T-cell (primary cell): ENCODE measurements at regions not wholly inside any gene's neighbourhood (a gene's known extent, or its start where the extent isn't known, plus 50 kb on each side); places are given as distances from the start of the nearest gene placed in this dataset.
"Not testable (repeated sequence)": the region's sequence is repeated elsewhere in the genome, so short reads cannot be mapped to it uniquely, and the experiment has no call there.

Experiments used
- ATAC-seq, 4 experiments: fragments of 200-7000 bp in 3 of 4; fragments of 150-1000 bp in 1 of 4; cut with Tn5 transposase; replicated peaks in 1 of 4; 1 replicate in 3 of 4; 2 replicates in 1 of 4; pipeline ENCODE4 v1.10.0; 2021; ENCODE audit warnings: moderate library complexity in 3 of 4, mild to moderate bottlenecking in 2 of 4, moderate number of reproducible peaks in 1 of 4
- CTCF ChIA-PET, 2 donors: fragments of 300-600 bp; sonication (Branson Sonifier 250); formaldehyde crosslinking; loops; one replicate each; lab custom pipeline; 2022; ENCODE audit warnings: antibody characterized with exemption in 2 of 2; lab: Charles Lee
- POLR2A ChIA-PET, 2 donors: fragments of 300-600 bp; sonication (Branson Sonifier 250); formaldehyde crosslinking; loops; one replicate each; lab custom pipeline; 2022; ENCODE audit warnings: antibody characterized with exemption in 2 of 2; lab: Charles Lee
- DNase-seq, 35 experiments: peaks; one replicate each; pipeline versions ENCODE4 v3.0.0 to v3.0.0-alpha.2; 2013 to 2023
- H3K27ac ChIP-seq: one replicate; pipeline ENCODE4 v1.5.1; 2013; ENCODE audit warnings: low read length
- H3K27me3 ChIP-seq, 2 experiments: replicated peaks in 1 of 2; 1 replicate in 1 of 2; 2 replicates in 1 of 2; pipeline versions ENCODE4 v1.6.1 to v1.7.0; 2013; ENCODE audit warnings: low read length in 1 of 2, mixed read lengths in 1 of 2; ENCODE audit not compliant: control insufficient read depth in 2 of 2, insufficient read depth in 2 of 2; ENCODE audit errors: extremely low read depth in 1 of 2
- H3K36me3 ChIP-seq, 2 donors: 1 replicate in 1 of 2; 2 replicates in 1 of 2; pipeline versions ENCODE4 v1.6.1 to v1.7.0; 2013; ENCODE audit warnings: low read length in 1 of 2; ENCODE audit not compliant: control insufficient read depth in 2 of 2, insufficient read depth in 1 of 2; ENCODE audit errors: extremely low read depth in 1 of 2
- H3K4me1 ChIP-seq, 2 experiments: 1 replicate in 1 of 2; 2 replicates in 1 of 2; pipeline versions ENCODE4 v1.6.1 to v1.7.0; 2013; ENCODE audit warnings: low read length in 2 of 2, mixed read lengths in 1 of 2; ENCODE audit not compliant: insufficient read depth in 2 of 2, control insufficient read depth in 1 of 2; ENCODE audit errors: extremely low read depth in 1 of 2
- H3K4me3 ChIP-seq, 2 donors: 1 replicate in 1 of 2; 2 replicates in 1 of 2; pipeline versions ENCODE4 v1.5.1 to v1.7.0; 2013; ENCODE audit warnings: mild to moderate bottlenecking in 2 of 2, low read length in 1 of 2, moderate library complexity in 1 of 2; ENCODE audit not compliant: control insufficient read depth in 1 of 2; ENCODE audit errors: extremely low read depth in 1 of 2
- H3K9me3 ChIP-seq: 2 replicates; pipeline ENCODE4 v1.7.0; 2013
- H3K27ac Mint-ChIP-seq, 2 donors: one replicate each; pipeline ENCODE4 v1.8.0; 2020 to 2021; ENCODE audit warnings: mild to moderate bottlenecking in 2 of 2, mixed read lengths in 2 of 2
- H3K27me3 Mint-ChIP-seq, 2 donors: one replicate each; pipeline ENCODE4 v1.8.0; 2021 to 2022; ENCODE audit warnings: mixed read lengths in 2 of 2
- H3K36me3 Mint-ChIP-seq: one replicate; pipeline ENCODE4 v1.8.0; 2021; ENCODE audit warnings: mixed read lengths
- H3K4me1 Mint-ChIP-seq, 3 donors: one replicate each; pipeline ENCODE4 v1.8.0; 2020 to 2022; ENCODE audit warnings: mixed read lengths in 3 of 3, mild to moderate bottlenecking in 1 of 3
- H3K4me3 Mint-ChIP-seq, 3 donors: one replicate each; pipeline ENCODE4 v1.8.0; 2020 to 2022; ENCODE audit warnings: mild to moderate bottlenecking in 3 of 3, mixed read lengths in 3 of 3, moderate library complexity in 3 of 3
- H3K9me3 Mint-ChIP-seq, 3 donors: one replicate each; pipeline ENCODE4 v1.8.0; 2020 to 2022; ENCODE audit warnings: mixed read lengths in 3 of 3
- whole genome bisulfite sequencing: methylation state at CpG from one replicate; pipeline ENCODE4 v1.1.5; 2013; ENCODE audit warnings: missing lambda C conversion rate; ENCODE audit not compliant: insufficient coverage; 5-methylcytosine and 5-hydroxymethylcytosine counted together

GRCh38 chr11:105357764-105358163 is 218.2 kb upstream of the CARD18 start:
- Histone ChIP-seq H3K4me1 (no peaks in the 10 kb centered on the region), H3K36me3 (no peaks in the 10 kb centered on the region), H3K27ac (no peak overlapping the region), H3K9me3 (no peaks in the 10 kb centered on the region), H3K27me3 (no peaks in the 10 kb centered on the region), H3K4me3 (no peak overlapping the region)
- Mint-ChIP-seq H3K27ac (no peak overlapping the region), H3K27me3 (peaks cover 0 to 10% of the 10 kb centered on the region in 2 donors), H3K4me1 (no peaks in the 10 kb centered on the region), H3K9me3 (no peaks in the 10 kb centered on the region), H3K36me3 (no peaks in the 10 kb centered on the region), H3K4me3 (no peak overlapping the region)
- no CpG with 5 or more reads among the region's 1 CpG for WGBS
- ChIA-PET CTCF (interaction anchor here in 1 of 2 donors (0.6 kb wide), 1 partner anchor 30 kb away, joined by 3 read pairs; no protein-coding TSS in a partner anchor), POLR2A (no interaction called here)
- DNase-seq (no peak), ATAC-seq (no peak)

GRCh38 chr11:105357146-105357545 is 217.6 kb upstream of the CARD18 start:
- no CpG with 5 or more reads among the region's 1 CpG for WGBS
- Mint-ChIP-seq H3K4me1 (no peaks in the 10 kb centered on the region), H3K36me3 (no peaks in the 10 kb centered on the region), H3K9me3 (no peaks in the 10 kb centered on the region), H3K27ac (no peak overlapping the region), H3K4me3 (no peak overlapping the region), H3K27me3 (peaks cover 0 to 10% of the 10 kb centered on the region in 2 donors)
- ChIA-PET CTCF (no interaction called here), POLR2A (no interaction called here)
- no peaks in the 10 kb centered on the region for H3K27me3 ChIP-seq
- no peak for DNase-seq
- no peak overlapping the region for H3K27ac ChIP-seq
- H3K36me3 ChIP-seq = no peaks in the 10 kb centered on the region
- no peaks in the 10 kb centered on the region for H3K4me1 ChIP-seq
- no peak overlapping the region for H3K4me3 ChIP-seq
- ATAC-seq = no peak
- H3K9me3 ChIP-seq = no peaks in the 10 kb centered on the region

- H3K4me1 ChIP-seq, DNase-seq, POLR2A ChIA-PET, CTCF ChIA-PET, H3K9me3 ChIP-seq, H3K27ac ChIP-seq, H3K4me1 Mint-ChIP-seq, ATAC-seq, H3K36me3 ChIP-seq, H3K4me3 Mint-ChIP-seq, H3K27ac Mint-ChIP-seq, H3K4me3 ChIP-seq, H3K27me3 ChIP-seq, H3K27me3 Mint-ChIP-seq, H3K36me3 Mint-ChIP-seq: not testable (repeated sequence)
- H3K9me3 Mint-ChIP-seq = peaks cover 4 to 15% (median 5%) of the 10 kb centered on the region in 3 donors
- no CpG with 5 or more reads among the region's 3 CpGs for WGBS
These were observed 210.3 kb upstream of the CARD18 start for GRCh38 chr11:105349867-105350266.

- no peak for ATAC-seq
- 100% methylated on average over 1 of the region's 1 CpG for WGBS
These were observed 205.4 kb upstream of the CARD18 start for GRCh38 chr11:105344938-105345337.

GRCh38 chr11:105334025-105334714 is 194.6 kb upstream of the CARD18 start:
- Histone ChIP-seq H3K36me3 (no peaks in the 10 kb centered on the region), H3K27ac (no peak overlapping the region), H3K4me1 (no peaks in the 10 kb centered on the region), H3K9me3 (no peaks in the 10 kb centered on the region), H3K4me3 (no peak overlapping the region), H3K27me3 (peaks cover 0 to 11% of the 10 kb centered on the region in 2 experiments)
- Mint-ChIP-seq H3K36me3 (no peaks in the 10 kb centered on the region), H3K9me3 (peaks cover 5 to 8% (median 6%) of the 10 kb centered on the region in 3 donors), H3K4me1 (no peaks in the 10 kb centered on the region), H3K27ac (no peak overlapping the region), H3K4me3 (no peak overlapping the region), H3K27me3 (no peaks in the 10 kb centered on the region)
- CTCF ChIA-PET = no interaction called here
- DNase-seq (no peak), ATAC-seq (no peak)
- POLR2A ChIA-PET = no interaction called here
- WGBS = 74% methylated on average over 11 of the region's 11 CpGs

More at GRCh38 chr11:105344938-105345337, 205.4 kb upstream of the CARD18 start:
- CTCF ChIA-PET = no interaction called here
- H3K27me3 Mint-ChIP-seq = peaks cover 0 to 4% of the 10 kb centered on the region in 2 donors
- Histone ChIP-seq H3K4me1 (no peaks in the 10 kb centered on the region), H3K9me3 (no peaks in the 10 kb centered on the region), H3K27me3 (no peaks in the 10 kb centered on the region), H3K4me3 (no peak overlapping the region), H3K36me3 (no peaks in the 10 kb centered on the region), H3K27ac (no peak overlapping the region)
- H3K27ac Mint-ChIP-seq = no peak overlapping the region
- no peak overlapping the region for H3K4me3 Mint-ChIP-seq
- H3K9me3 Mint-ChIP-seq = peaks cover 0 to 11% (median 2%) of the 10 kb centered on the region in 3 donors
- H3K36me3 Mint-ChIP-seq = no peaks in the 10 kb centered on the region
- POLR2A ChIA-PET = no interaction called here
- H3K4me1 Mint-ChIP-seq = no peaks in the 10 kb centered on the region
- DNase-seq = no peak

GRCh38 chr11:105333153-105333552 is 193.6 kb upstream of the CARD18 start:
- Mint-ChIP-seq H3K36me3 (no peaks in the 10 kb centered on the region), H3K27ac (no peak overlapping the region), H3K9me3 (peaks cover 5 to 7% (median 6%) of the 10 kb centered on the region in 3 donors), H3K27me3 (no peaks in the 10 kb centered on the region), H3K4me3 (no peak overlapping the region), H3K4me1 (no peaks in the 10 kb centered on the region)
- Histone ChIP-seq H3K4me3 (no peak overlapping the region), H3K4me1 (no peaks in the 10 kb centered on the region), H3K27me3 (peaks cover 0 to 11% of the 10 kb centered on the region in 2 experiments), H3K9me3 (no peaks in the 10 kb centered on the region), H3K27ac (no peak overlapping the region), H3K36me3 (no peaks in the 10 kb centered on the region)
- WGBS = 25% methylated on average over 1 of the region's 3 CpGs
- DNase-seq (no peak), ATAC-seq (no peak)
- ChIA-PET CTCF (no interaction called here), POLR2A (no interaction called here)
